Liver (tissue), 2 donors: ENCODE measurements at regions not wholly inside any gene's neighbourhood (a gene's known extent, or its start where the extent isn't known, plus 50 kb on each side); places are given as distances from the start of the nearest gene placed in this dataset.

ENCODE experiments used
- FOXA2 ChIP-seq: IDR thresholded peaks from 2 replicates; pipeline ENCODE4 v1.6.1; 2016; ENCODE audit warnings: antibody characterized with exemption
- MAX ChIP-seq: IDR thresholded peaks from 2 replicates; pipeline ENCODE4 v1.6.1; 2016; ENCODE audit warnings: antibody characterized with exemption
- REST ChIP-seq: IDR thresholded peaks from 2 replicates; pipeline ENCODE4 v1.6.1; 2016; ENCODE audit warnings: antibody characterized with exemption, mild to moderate bottlenecking
- TF ChIP-seq, protein P1 (sequence below): fragments of 150-350 bp; IDR thresholded peaks from 2 replicates; pipeline ENCODE4 v1.5.1; 2017; ENCODE audit warnings: improper control_type of control experiment, low read depth, low read length; ENCODE audit not compliant: missing input control
- donor health status: healthy.

DNA sequence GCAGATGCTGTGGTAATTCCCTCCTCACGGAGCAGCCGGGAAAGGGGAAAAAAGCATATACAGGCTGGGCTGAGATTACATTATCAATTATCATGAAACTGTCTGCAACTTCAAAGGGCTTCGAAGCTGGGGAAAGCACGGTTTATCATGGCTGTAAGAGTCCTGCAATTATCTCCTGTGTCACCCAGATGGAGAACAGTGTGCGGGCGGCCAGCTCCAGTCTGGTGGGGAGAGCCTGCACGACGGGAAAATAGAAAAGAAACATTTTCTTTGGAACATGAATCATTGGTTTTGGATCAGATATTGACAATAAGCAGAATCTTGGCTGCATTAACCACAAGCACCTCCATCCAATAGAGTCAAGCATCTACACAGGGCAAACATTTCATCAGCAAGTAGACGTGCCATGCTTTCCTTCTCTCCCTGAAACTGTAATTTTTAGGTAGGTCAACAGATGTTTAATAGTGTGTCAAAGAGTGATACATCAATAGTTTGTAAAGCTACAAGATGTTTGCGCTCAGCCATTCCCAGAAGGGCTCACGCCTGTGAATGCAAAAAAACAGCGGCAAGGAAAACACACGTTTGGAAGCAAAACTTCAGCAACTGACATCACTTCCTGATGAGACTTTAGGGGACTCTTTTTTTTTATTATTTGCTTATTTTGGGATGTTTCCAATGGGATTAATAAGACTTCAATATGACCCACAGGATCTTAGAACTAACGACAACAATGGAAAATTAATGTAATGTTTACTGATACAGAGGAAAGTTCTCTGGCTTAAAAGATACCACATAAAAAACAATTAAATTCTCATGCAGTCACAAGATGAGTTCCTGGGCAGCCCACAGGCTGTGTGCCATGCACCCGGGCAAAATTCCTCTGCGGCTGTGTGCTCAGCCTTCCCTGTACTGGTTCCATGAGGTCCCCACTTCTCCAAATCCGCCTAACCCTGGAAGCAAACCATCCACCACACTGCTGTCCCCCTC is 111.0 kb upstream of the SALL3 start:
- TF ChIP-seq, protein P1, sequence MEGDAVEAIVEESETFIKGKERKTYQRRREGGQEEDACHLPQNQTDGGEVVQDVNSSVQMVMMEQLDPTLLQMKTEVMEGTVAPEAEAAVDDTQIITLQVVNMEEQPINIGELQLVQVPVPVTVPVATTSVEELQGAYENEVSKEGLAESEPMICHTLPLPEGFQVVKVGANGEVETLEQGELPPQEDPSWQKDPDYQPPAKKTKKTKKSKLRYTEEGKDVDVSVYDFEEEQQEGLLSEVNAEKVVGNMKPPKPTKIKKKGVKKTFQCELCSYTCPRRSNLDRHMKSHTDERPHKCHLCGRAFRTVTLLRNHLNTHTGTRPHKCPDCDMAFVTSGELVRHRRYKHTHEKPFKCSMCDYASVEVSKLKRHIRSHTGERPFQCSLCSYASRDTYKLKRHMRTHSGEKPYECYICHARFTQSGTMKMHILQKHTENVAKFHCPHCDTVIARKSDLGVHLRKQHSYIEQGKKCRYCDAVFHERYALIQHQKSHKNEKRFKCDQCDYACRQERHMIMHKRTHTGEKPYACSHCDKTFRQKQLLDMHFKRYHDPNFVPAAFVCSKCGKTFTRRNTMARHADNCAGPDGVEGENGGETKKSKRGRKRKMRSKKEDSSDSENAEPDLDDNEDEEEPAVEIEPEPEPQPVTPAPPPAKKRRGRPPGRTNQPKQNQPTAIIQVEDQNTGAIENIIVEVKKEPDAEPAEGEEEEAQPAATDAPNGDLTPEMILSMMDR = no peak
- TF ChIP-seq MAX (no peak), FOXA2 (no peak), REST (no peak)
